ENCODE measurements at regions not wholly inside any gene's neighbourhood (a gene's known extent, or its start where the extent isn't known, plus 50 kb on each side); places are given as distances from the start of the nearest gene placed in this dataset.

DNA sequence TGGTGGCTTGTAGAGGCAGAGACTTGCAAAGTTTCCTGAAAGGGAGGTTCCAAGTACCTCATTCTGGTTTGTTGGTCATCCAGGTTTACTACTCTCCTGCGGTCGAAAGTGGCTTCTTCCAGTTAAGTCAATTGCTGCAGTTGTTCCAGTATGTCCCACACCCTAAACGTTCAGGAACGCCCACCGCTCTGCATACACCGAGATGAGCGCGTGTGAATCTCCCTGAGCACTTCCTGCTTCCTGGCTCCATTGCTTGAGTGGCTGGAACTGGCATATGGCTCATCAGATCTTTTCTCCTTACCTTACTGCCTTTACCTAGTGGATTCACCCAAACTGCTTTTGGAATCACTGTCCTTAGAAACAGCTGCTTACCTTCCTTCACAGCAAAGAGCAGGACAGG, 59.1 kb upstream of the GLIS3 start:
- Histone ChIP-seq H2AFZ (ENCODE audit: low read depth, low read length) (no peak overlapping the region), H3K27me3 (ENCODE audit: control insufficient read depth in 1 of 2, insufficient read depth in 1 of 2, low read length in 2 of 2) (no peaks in the 10 kb centered on the region), H2BK15ac (ENCODE audit: low read depth, poor library complexity, severe bottlenecking) (no peak overlapping the region), H3K9me3 (ENCODE audit: control insufficient read depth, low read length) (no peaks in the 10 kb centered on the region), H3K23ac (ENCODE audit: low read length in 2 of 2) (no peak overlapping the region), H3K79me1 (replicated peaks; ENCODE audit: low read length, poor library complexity, severe bottlenecking) (no peaks in the 10 kb centered on the region), H3K4ac (ENCODE audit: low read depth in 1 of 2, low read length in 2 of 2) (no peak overlapping the region), H2BK12ac (ENCODE audit: low read length in 2 of 2) (no peak overlapping the region), H4K8ac (ENCODE audit: low read length) (no peak overlapping the region), H2BK5ac (ENCODE audit: low read depth, low read length, poor library complexity, severe bottlenecking) (no peak overlapping the region), H3K27ac (ENCODE audit: low read length, poor library complexity, severe bottlenecking) (no peak overlapping the region), H3K9ac (ENCODE audit: low read length) (no peak overlapping the region), H3K14ac (ENCODE audit: low read length in 2 of 2) (no peak overlapping the region), H3K36me3 (ENCODE audit: control insufficient read depth in 1 of 2, insufficient read depth in 2 of 2, low read depth in 1 of 2, low read length in 2 of 2) (no peaks in the 10 kb centered on the region), H3K4me3 (ENCODE audit: insufficient read depth in 1 of 2, low read depth in 1 of 2, low read length in 2 of 2) (no peak overlapping the region), H2AK5ac (ENCODE audit: low read length, severe bottlenecking) (no peak overlapping the region), H4K91ac (ENCODE audit: low read length) (no peak overlapping the region), H3K4me2 (ENCODE audit: low read length, poor library complexity, severe bottlenecking) (no peak overlapping the region), H3K18ac (ENCODE audit: low read depth in 1 of 2, low read length in 2 of 2) (no peak overlapping the region), H3K4me1 (ENCODE audit: control insufficient read depth, insufficient read depth, low read depth, low read length) (no peaks in the 10 kb centered on the region), H2BK120ac (ENCODE audit: low read depth, low read length) (no peak overlapping the region)
- 93% methylated on average over 8 of the region's 8 CpGs for WGBS
- DNase-seq: no peak

DNA sequence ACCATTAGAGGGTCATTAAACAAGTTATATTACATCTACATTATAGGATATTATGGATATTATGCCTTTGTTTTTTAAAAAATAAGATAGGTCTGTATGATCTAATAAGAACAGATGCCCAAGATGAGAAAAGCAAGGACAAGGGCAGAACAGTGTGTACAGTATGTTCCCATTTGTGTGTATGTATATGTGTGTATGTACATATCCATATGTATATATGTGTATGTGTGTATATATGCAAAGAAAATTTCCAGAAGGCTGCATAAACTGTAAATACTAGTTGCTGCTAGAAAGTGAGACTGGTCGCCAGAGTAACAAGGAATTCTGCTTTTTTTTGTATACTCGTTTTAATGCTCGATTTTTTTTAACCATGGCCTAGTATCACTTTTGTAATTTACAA, 58.1 kb upstream of the GLIS3 start:
- Histone ChIP-seq H2BK5ac (ENCODE audit: low read depth, low read length, poor library complexity, severe bottlenecking) (no peak overlapping the region), H3K9ac (ENCODE audit: low read length) (no peak overlapping the region), H2BK120ac (ENCODE audit: low read depth, low read length) (no peak overlapping the region), H3K4me3 (ENCODE audit: insufficient read depth in 1 of 2, low read depth in 1 of 2, low read length in 2 of 2) (no peak overlapping the region), H3K27me3 (ENCODE audit: control insufficient read depth in 1 of 2, insufficient read depth in 1 of 2, low read length in 2 of 2) (no peaks in the 10 kb centered on the region), H4K91ac (ENCODE audit: low read length) (no peak overlapping the region), H3K4ac (ENCODE audit: low read depth in 1 of 2, low read length in 2 of 2) (no peak overlapping the region), H3K18ac (ENCODE audit: low read depth in 1 of 2, low read length in 2 of 2) (no peak overlapping the region), H3K14ac (ENCODE audit: low read length in 2 of 2) (no peak overlapping the region), H3K36me3 (ENCODE audit: control insufficient read depth in 1 of 2, insufficient read depth in 2 of 2, low read depth in 1 of 2, low read length in 2 of 2) (no peaks in the 10 kb centered on the region), H3K79me1 (replicated peaks; ENCODE audit: low read length, poor library complexity, severe bottlenecking) (no peaks in the 10 kb centered on the region), H2AK5ac (ENCODE audit: low read length, severe bottlenecking) (no peak overlapping the region), H2AFZ (ENCODE audit: low read depth, low read length) (no peak overlapping the region), H4K8ac (ENCODE audit: low read length) (no peak overlapping the region), H2BK15ac (ENCODE audit: low read depth, poor library complexity, severe bottlenecking) (no peak overlapping the region), H3K4me1 (ENCODE audit: control insufficient read depth, insufficient read depth, low read depth, low read length) (no peaks in the 10 kb centered on the region), H3K23ac (ENCODE audit: low read length in 2 of 2) (no peak overlapping the region), H2BK12ac (ENCODE audit: low read length in 2 of 2) (no peak overlapping the region), H3K4me2 (ENCODE audit: low read length, poor library complexity, severe bottlenecking) (no peak overlapping the region), H3K9me3 (ENCODE audit: control insufficient read depth, low read length) (no peaks in the 10 kb centered on the region), H3K27ac (ENCODE audit: low read length, poor library complexity, severe bottlenecking) (no peak overlapping the region)
- 60% methylated on average over 1 of the region's 3 CpGs for WGBS
- DNase-seq: no peak

DNA sequence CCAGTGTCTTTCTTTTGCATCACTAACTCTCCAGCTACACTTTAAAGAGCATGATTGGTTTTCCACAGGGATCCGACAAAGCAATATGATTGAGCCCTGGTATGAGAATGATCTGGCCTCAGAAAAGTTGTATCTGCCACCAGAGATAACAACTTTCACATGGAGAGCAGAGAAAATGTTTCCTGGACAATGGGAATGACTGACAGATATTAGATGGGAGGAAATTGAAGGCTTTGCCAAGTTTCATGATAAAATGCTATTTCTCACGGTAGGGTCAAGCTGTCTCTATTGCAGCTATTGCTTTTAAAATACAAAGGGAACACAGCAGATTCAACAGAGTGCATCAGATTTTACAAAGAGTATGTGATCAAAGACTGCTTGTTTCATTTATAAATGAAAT, 56.4 kb upstream of the GLIS3 start:
- Histone ChIP-seq H2BK12ac (ENCODE audit: low read length in 2 of 2) (no peak overlapping the region), H3K36me3 (ENCODE audit: control insufficient read depth in 1 of 2, insufficient read depth in 2 of 2, low read depth in 1 of 2, low read length in 2 of 2) (no peaks in the 10 kb centered on the region), H3K14ac (ENCODE audit: low read length in 2 of 2) (no peak overlapping the region), H2BK15ac (ENCODE audit: low read depth, poor library complexity, severe bottlenecking) (no peak overlapping the region), H3K79me1 (replicated peaks; ENCODE audit: low read length, poor library complexity, severe bottlenecking) (no peaks in the 10 kb centered on the region), H3K4me2 (ENCODE audit: low read length, poor library complexity, severe bottlenecking) (no peak overlapping the region), H3K9ac (ENCODE audit: low read length) (no peak overlapping the region), H4K8ac (ENCODE audit: low read length) (no peak overlapping the region), H3K27me3 (ENCODE audit: control insufficient read depth in 1 of 2, insufficient read depth in 1 of 2, low read length in 2 of 2) (no peaks in the 10 kb centered on the region), H2AK5ac (ENCODE audit: low read length, severe bottlenecking) (no peak overlapping the region), H3K23ac (ENCODE audit: low read length in 2 of 2) (no peak overlapping the region), H2AFZ (ENCODE audit: low read depth, low read length) (no peak overlapping the region), H2BK120ac (ENCODE audit: low read depth, low read length) (no peak overlapping the region), H3K4me3 (ENCODE audit: insufficient read depth in 1 of 2, low read depth in 1 of 2, low read length in 2 of 2) (no peak overlapping the region), H3K27ac (ENCODE audit: low read length, poor library complexity, severe bottlenecking) (no peak overlapping the region), H4K91ac (ENCODE audit: low read length) (no peak overlapping the region), H2BK5ac (ENCODE audit: low read depth, low read length, poor library complexity, severe bottlenecking) (no peak overlapping the region), H3K4me1 (ENCODE audit: control insufficient read depth, insufficient read depth, low read depth, low read length) (no peaks in the 10 kb centered on the region), H3K4ac (ENCODE audit: low read depth in 1 of 2, low read length in 2 of 2) (no peak overlapping the region), H3K9me3 (ENCODE audit: control insufficient read depth, low read length) (no peaks in the 10 kb centered on the region), H3K18ac (ENCODE audit: low read depth in 1 of 2, low read length in 2 of 2) (no peak overlapping the region)
- DNase-seq: no peak
- WGBS: 97% methylated on average over 2 of the region's 2 CpGs

DNA sequence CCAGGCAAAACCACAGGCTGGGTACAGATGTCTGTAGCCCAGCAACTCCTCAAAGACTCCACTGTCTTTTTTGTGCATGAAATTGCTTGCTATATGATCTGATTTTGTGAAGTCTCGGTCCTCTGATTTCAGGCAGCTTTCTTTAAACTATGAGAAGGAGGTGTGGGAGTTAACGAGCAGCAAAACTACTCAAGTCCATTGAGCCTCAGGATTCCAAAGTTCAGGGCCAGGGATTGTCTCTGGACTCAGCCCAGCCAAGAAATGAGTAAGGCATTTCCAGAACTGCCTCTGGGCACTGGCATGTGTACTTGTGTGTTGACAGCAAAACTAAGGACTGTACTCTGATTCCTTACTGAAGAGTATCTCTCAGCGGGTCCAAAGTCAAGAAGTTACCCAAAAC, 53.4 kb upstream of the GLIS3 start:
- DNase-seq: no peak
- Histone ChIP-seq H3K36me3 (ENCODE audit: control insufficient read depth in 1 of 2, insufficient read depth in 2 of 2, low read depth in 1 of 2, low read length in 2 of 2) (no peaks in the 10 kb centered on the region), H3K4me1 (ENCODE audit: control insufficient read depth, insufficient read depth, low read depth, low read length) (peaks cover 2% of the 10 kb centered on the region), H3K9me3 (ENCODE audit: control insufficient read depth, low read length) (no peaks in the 10 kb centered on the region), H2BK120ac (ENCODE audit: low read depth, low read length) (no peak overlapping the region), H2BK15ac (ENCODE audit: low read depth, poor library complexity, severe bottlenecking) (no peak overlapping the region), H2AK5ac (ENCODE audit: low read length, severe bottlenecking) (no peak overlapping the region), H4K8ac (ENCODE audit: low read length) (no peak overlapping the region), H3K14ac (ENCODE audit: low read length in 2 of 2) (no peak overlapping the region), H2AFZ (ENCODE audit: low read depth, low read length) (no peak overlapping the region), H3K27ac (ENCODE audit: low read length, poor library complexity, severe bottlenecking) (no peak overlapping the region), H4K91ac (ENCODE audit: low read length) (no peak overlapping the region), H3K4me3 (ENCODE audit: insufficient read depth in 1 of 2, low read depth in 1 of 2, low read length in 2 of 2) (no peak overlapping the region), H3K4ac (ENCODE audit: low read depth in 1 of 2, low read length in 2 of 2) (no peak overlapping the region), H3K9ac (ENCODE audit: low read length) (no peak overlapping the region), H3K4me2 (ENCODE audit: low read length, poor library complexity, severe bottlenecking) (no peak overlapping the region), H3K23ac (ENCODE audit: low read length in 2 of 2) (no peak overlapping the region), H3K18ac (ENCODE audit: low read depth in 1 of 2, low read length in 2 of 2) (no peak overlapping the region), H3K79me1 (replicated peaks; ENCODE audit: low read length, poor library complexity, severe bottlenecking) (no peaks in the 10 kb centered on the region), H2BK12ac (ENCODE audit: low read length in 2 of 2) (no peak overlapping the region), H2BK5ac (ENCODE audit: low read depth, low read length, poor library complexity, severe bottlenecking) (no peak overlapping the region), H3K27me3 (ENCODE audit: control insufficient read depth in 1 of 2, insufficient read depth in 1 of 2, low read length in 2 of 2) (no peaks in the 10 kb centered on the region)
- 89% methylated on average over 3 of the region's 3 CpGs for WGBS

Measured in mesenchymal stem cell (in vitro differentiated cells and primary cell).